ENCODE measurements at regions not wholly inside any gene's neighbourhood (a gene's known extent, or its start where the extent isn't known, plus 50 kb on each side); places are given as distances from the start of the nearest gene placed in this dataset.
"Not testable (repeated sequence)": the region's sequence is repeated elsewhere in the genome, so short reads cannot be mapped to it uniquely, and the experiment has no call there.

- DNase-seq (ENCODE audit: low read depth), result not testable (repeated sequence)
Measured at GRCh38 chr6:4725136-4725760, 51.0 kb upstream of the CDYL start.

GRCh38 chr6:4724727-4725126 is 51.5 kb upstream of the CDYL start:
- DNase-seq (ENCODE audit: low read depth), result not testable (repeated sequence)

GRCh38 chr6:4723383-4723782 is 52.8 kb upstream of the CDYL start:
- DNase-seq (ENCODE audit: low read depth), result no peak

GRCh38 chr6:4721368-4721767 is 54.8 kb upstream of the CDYL start:
- not testable (repeated sequence) for DNase-seq (ENCODE audit: low read depth)

- DNase-seq (ENCODE audit: low read depth), result no peak
Measured at GRCh38 chr6:4719491-4719890, 56.7 kb upstream of the CDYL start.

GRCh38 chr6:4717856-4718255 is 58.3 kb upstream of the CDYL start:
- no peak for DNase-seq (ENCODE audit: low read depth)

- DNase-seq (ENCODE audit: low read depth), result no peak
Measured at GRCh38 chr6:4717124-4717523, 59.1 kb upstream of the CDYL start.

- DNase-seq (ENCODE audit: low read depth), result no peak
Measured at GRCh38 chr6:4714961-4715501, 61.2 kb upstream of the CDYL start.

GRCh38 chr6:4712291-4712690 is 63.9 kb upstream of the CDYL start:
- no peak for DNase-seq (ENCODE audit: low read depth)

GRCh38 chr6:4707011-4707410 is 69.2 kb upstream of the CDYL start:
- no peak for DNase-seq (ENCODE audit: low read depth)

GRCh38 chr6:4705809-4706208 is 70.4 kb upstream of the CDYL start:
- no peak for DNase-seq (ENCODE audit: low read depth)

GRCh38 chr6:4703382-4703781 is 72.8 kb upstream of the CDYL start:
- no peak for DNase-seq (ENCODE audit: low read depth)

GRCh38 chr6:4698901-4699659 is 77.1 kb upstream of the CDYL start:
- no peak for DNase-seq (ENCODE audit: low read depth)

GRCh38 chr6:4693173-4693970 is 82.8 kb upstream of the CDYL start:
- no peak for DNase-seq (ENCODE audit: low read depth)

GRCh38 chr6:4692664-4693063 is 83.5 kb upstream of the CDYL start:
- no peak for DNase-seq (ENCODE audit: low read depth)

GRCh38 chr6:4687989-4688947 is 87.9 kb upstream of the CDYL start:
- no peak for DNase-seq (ENCODE audit: low read depth)

GRCh38 chr6:4687656-4687988 is 88.6 kb upstream of the CDYL start:
- no peak for DNase-seq (ENCODE audit: low read depth)

GRCh38 chr6:4682431-4683097 is 93.6 kb upstream of the CDYL start:
- no peak for DNase-seq (ENCODE audit: low read depth)

- no peak for DNase-seq (ENCODE audit: low read depth)
Measured at GRCh38 chr6:4678506-4679300, 97.5 kb upstream of the CDYL start.

GRCh38 chr6:4677751-4678065 is 98.5 kb upstream of the CDYL start:
- DNase-seq (ENCODE audit: low read depth), result no peak

Data from activated T-helper 9 cell treated with anti-CD3 and anti-CD28 coated beads, Interleukin-2, amount 50 U/mL, for 16 hours (primary cell).